Prostate gland (tissue), 2 donors: ENCODE measurements at regions not wholly inside any gene's neighbourhood (a gene's known extent, or its start where the extent isn't known, plus 50 kb on each side); places are given as distances from the start of the nearest gene placed in this dataset.

Experiments
- POLR2A ChIP-seq: fragments of 450-650 bp; IDR thresholded peaks from one replicate; pipeline ENCODE4 v1.6.1; 2016; ENCODE audit warnings: antibody characterized with exemption, mild to moderate bottlenecking
- POLR2AphosphoS5 ChIP-seq: sonication (generic); formaldehyde crosslinking; IDR thresholded peaks from one replicate; pipeline ENCODE4 v1.6.1; 2017; ENCODE audit warnings: antibody characterized with exemption
- TF ChIP-seq, protein P1 (sequence below), 4 experiments: fragments of 200-600 bp in 2 of 4; fragments of 450-650 bp in 2 of 4; sonication (generic) in 2 of 4; IDR thresholded peaks; 1 replicate in 3 of 4; 2 replicates in 1 of 4; pipeline ENCODE4 v1.5.1; 2016 to 2019; ENCODE audit warnings: antibody characterized with exemption in 4 of 4, mild to moderate bottlenecking in 2 of 4, moderate library complexity in 2 of 4

DNA sequence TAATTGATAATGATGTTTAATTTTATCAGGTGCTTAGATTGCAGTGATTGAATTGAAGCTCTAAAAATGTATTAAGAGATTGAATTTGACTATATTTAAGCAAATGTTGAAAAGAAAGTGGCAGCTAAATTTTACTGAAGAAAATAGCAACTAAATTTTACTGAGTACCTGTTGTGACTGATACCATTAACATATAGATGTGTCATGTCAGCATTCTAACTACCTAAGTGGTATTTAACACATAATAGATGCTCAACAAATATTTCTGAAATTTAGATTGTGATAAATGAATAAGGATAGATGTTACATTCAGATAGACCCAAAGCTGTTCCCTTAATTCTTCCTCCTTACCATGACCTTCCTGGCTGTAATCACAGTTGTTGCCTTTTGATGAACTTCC lies 350.9 kb upstream of the VWC2 start:
- TF ChIP-seq, protein P1, sequence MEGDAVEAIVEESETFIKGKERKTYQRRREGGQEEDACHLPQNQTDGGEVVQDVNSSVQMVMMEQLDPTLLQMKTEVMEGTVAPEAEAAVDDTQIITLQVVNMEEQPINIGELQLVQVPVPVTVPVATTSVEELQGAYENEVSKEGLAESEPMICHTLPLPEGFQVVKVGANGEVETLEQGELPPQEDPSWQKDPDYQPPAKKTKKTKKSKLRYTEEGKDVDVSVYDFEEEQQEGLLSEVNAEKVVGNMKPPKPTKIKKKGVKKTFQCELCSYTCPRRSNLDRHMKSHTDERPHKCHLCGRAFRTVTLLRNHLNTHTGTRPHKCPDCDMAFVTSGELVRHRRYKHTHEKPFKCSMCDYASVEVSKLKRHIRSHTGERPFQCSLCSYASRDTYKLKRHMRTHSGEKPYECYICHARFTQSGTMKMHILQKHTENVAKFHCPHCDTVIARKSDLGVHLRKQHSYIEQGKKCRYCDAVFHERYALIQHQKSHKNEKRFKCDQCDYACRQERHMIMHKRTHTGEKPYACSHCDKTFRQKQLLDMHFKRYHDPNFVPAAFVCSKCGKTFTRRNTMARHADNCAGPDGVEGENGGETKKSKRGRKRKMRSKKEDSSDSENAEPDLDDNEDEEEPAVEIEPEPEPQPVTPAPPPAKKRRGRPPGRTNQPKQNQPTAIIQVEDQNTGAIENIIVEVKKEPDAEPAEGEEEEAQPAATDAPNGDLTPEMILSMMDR (IDR thresholded peaks at IDR 0.05) = no peak
- TF ChIP-seq POLR2A (no peak), POLR2AphosphoS5 (no peak)
